HG03457 (cell line): ENCODE measurements at regions not wholly inside any gene's neighbourhood (a gene's known extent, or its start where the extent isn't known, plus 50 kb on each side); places are given as distances from the start of the nearest gene placed in this dataset.

Experiments
- ATAC-seq: cut with Tn5 transposase; IDR thresholded peaks from one replicate; pipeline ENCODE4 v1.9.1; 2021; ENCODE audit warnings: moderate number of reproducible peaks; ENCODE audit not compliant: unreplicated experiment

DNA sequence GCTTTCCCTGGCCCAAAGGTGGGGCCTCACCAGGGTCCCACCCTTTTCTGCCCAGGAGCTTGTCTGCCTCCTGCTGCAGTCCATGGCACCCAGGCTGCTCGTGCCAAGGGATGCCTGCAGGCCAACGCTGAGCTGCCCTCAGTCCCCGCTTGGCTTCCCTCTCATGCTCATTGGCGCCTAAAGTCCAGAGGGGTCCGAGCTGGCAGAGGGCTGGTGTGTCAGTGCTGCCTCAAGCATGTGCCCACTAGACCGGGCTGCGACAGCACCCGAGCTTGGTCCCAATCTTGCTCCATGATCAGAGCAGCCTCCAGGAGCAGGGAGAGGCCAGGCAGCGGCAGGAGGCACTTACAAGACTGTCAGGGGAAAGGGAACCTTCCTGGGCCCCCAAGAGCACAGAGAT, 287.0 kb downstream of the ICOS start:
- no peak for ATAC-seq

DNA sequence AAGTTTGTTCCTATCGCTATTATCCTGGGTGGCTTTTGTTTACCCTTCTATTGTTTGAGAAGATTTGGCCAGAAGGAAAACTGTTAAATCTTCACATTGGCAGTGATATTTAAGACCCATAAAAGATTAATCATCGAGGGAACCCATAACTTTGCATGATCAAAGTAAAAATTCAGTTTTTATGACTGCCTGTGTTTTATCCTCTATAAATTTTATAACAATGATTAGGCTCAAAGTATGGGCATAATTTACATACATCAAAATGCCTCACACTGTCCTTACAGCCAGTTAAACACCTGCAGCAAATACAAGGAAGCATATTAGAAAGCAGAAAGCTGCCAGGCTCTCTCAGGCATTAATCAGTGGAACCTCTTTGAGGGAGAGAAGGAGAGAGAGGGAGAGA, 289.1 kb downstream of the ICOS start:
- ATAC-seq: no peak

DNA sequence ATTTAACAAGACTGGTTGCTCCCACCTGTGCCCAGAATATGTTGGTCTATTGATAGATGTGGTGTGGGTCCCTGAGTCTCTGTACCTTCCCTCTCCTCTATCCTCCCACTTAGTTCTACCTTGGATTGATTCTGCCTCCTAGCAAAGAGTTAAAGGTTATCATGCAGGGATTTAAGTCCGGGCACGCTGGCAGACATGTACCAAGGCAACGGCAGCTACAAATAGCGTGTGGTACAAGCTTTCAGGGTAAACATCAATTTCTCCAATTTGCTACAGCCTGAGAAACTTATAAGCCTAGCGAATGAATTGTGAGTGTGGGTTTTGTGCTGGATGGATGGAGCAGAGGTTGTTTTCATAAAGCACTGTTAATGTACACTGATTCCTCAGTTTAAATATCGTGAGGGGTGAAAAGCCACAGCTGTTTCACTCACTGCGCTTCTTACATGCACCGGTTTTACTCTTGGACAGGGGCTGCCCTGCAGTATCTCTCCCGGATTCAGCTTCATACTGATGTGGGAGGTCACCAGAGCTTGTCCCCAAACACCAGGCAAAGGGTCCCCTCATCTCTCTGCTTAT, 289.8 kb downstream of the ICOS start:
- no peak for ATAC-seq

DNA sequence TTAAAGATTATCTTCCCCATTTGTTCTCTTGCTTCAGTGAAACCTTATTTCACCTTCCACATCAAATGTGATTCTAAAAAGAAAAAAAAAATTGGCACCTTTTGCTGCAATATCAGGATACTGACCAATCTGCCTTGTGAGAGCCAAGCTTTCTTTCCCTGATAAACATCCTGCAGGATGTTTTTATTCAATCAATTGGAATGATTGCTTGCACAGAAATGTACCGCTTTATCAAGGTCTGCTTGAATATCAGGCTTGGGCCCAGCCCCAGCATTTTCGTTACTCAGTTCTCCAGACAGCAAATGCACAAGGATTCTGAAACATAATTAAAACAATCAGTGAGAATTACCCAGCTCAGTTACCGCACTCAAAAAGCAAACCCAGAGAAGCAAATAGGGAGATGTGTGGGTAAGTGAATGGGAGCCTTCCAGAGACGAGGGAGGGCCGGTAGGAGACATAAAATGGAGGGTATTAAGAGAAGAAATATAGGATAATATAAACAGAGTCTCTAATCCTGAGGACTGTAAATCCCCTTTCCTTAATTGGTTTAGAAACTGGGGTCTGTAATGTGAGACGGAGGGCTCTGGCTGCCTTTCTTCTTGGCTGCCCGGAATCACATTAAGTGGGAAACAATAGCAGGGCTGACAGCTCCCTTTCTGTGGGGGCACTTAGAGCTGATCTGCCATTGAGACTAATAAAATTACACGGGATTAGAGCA, 291.8 kb downstream of the ICOS start:
- ATAC-seq: no peak

- ATAC-seq: no peak
These were observed 297.7 kb downstream of the ICOS start for GRCh38 chr2:204234248-204234647.

GRCh38 chr2:204234879-204235278, 298.3 kb downstream of the ICOS start:
- ATAC-seq: no peak

GRCh38 chr2:204237416-204237815, 300.9 kb downstream of the ICOS start:
- no peak for ATAC-seq

DNA sequence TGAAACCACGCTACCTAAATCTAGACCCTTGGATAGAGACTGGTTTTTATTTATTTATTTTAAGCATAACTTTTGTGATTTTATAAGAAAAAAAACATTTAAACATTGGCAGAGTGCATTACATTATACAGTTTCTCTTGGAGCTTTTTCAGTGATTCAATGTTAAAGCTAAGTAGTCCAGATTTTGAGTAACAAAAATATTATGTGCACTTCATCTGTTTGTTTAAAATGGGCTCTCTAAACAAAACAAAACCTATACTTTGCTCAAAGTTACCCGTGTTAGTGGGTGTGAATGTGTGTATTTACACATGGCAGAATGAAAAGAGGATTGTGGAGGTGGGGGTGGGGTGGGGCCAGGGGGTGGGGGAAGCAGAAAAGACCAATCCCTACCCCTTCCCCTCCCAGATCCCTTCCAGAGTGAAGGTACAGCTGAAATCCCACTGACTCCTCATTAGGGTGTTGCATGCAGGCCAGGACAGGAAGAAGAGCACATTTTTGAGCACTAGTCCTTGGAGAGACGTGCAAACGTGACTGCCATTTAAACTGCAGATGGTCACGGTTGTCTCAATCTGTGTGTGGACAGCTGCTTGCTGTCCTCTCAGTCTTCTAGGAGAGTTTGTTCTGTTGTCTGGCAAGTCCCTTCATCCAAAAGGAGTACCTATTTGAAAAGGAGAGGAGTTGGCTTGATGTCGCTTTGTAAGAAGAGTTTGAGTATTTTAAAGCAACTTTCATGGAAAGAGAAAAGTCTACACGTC, 303.0 kb downstream of the ICOS start:
- no peak for ATAC-seq

DNA sequence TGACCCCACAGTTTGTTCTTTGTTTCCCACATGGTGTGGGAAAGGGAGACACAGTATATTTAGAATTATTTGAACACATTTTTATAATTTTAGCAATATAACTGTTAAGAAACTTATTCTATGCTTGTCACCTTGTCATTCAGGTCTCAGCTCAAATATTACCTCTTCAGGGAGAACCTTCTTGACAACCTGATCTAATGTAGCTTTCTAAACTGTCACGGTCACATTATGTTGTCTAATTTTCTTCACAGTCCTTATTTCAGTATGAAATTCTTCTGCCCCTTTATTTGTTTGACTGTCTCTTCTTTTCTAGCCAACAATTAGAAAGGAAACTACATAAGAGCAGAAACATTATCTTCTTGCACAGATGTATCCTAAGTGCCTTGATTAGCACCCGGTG, 304.3 kb upstream of the PARD3B start:
- ATAC-seq: no peak

GRCh38 chr2:204249437-204249836, 295.8 kb upstream of the PARD3B start:
- ATAC-seq: no peak

DNA sequence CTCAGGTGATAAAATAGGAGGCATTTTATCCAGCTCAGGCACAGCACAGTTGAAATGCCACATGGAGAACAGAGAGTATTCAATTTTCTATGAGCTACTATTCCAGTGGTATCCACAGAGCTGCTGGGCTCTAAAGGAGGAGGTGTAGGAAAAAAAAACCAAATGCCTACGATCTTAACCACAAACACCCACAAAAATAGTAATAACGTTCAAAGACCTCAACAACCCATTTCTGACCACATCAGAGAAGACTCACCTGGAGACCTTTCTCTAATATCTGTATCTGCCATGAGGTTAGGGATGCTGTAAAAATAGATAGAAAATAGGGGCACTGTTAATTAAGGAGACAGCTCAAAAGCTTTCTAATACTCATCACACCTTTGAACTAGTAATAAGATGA, 294.6 kb upstream of the PARD3B start:
- ATAC-seq: no peak

DNA sequence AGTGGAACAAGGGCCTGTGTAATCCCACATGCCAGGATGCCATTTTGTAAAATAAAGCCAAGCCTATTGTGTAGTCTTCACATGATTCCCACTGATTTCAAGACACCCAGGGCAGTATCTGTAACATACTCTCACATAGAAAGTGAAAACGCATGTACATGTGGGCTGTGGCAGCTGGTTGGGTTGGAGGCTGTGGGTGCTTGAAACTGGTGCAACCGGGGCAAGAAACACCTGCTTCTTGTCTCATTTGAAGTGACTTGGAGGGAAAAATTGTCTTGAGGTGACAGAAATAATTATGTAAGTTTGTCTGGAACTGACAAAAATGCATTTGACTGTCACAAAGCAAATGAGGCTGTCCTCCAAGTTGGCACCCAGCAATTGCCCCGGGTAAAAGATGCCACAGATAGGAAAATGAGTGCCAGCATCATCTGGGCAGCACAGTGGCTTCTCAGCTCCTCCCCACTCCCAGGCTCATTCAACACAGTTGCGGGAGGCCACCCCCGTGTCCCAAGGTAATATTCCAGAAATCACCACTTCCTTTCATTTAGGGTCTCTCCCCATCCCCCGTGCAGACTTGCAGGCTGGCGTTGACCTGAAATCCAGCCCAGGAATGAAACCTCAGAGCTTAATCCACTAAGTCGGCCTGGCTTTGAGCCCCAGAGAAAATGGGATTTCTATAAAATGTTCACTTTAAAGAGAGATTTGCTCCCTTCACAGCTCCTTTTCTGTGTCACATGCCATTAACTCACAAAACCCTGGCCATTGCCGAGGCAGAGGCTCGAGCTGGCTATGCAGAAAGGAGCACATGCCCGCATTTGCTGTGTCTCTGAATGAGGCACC, 293.9 kb upstream of the PARD3B start:
- no peak for ATAC-seq

DNA sequence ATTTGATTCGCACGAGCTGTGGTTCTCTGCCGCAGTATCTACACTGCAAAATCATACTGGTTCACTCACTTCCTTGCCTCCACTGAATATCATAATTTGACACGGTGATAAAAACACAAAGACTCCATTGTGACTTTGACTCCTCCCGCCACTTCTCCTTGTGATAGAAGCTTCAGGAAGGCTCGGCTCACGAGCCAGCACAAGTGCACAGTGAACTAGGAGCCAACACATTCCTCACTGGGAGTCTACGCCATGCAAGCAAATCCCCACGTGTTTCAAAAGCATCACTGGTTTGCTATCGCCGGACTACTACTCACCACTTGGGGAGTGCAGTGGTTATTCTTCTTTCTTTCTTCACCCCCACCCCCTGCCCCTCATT, 293.3 kb upstream of the PARD3B start:
- ATAC-seq: no peak

DNA sequence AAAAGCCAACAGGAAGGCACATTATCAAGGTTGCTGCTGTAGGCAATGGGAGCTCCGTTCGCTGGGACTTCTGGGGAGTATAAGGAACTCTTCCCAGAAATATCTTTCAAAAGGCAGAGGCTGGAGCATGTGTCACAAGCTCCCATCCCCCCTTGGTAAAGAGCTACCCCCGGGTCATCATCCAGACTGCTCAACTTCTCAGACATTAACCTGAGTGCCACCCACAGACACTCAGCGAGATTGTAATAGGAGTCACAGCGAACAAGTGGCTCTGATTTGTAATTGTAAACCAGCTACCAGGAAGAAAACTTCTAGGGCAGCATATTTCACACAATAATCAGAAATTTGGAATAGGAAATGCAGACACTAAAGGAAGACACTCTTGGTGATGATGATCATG, 290.2 kb upstream of the PARD3B start:
- no peak for ATAC-seq

DNA sequence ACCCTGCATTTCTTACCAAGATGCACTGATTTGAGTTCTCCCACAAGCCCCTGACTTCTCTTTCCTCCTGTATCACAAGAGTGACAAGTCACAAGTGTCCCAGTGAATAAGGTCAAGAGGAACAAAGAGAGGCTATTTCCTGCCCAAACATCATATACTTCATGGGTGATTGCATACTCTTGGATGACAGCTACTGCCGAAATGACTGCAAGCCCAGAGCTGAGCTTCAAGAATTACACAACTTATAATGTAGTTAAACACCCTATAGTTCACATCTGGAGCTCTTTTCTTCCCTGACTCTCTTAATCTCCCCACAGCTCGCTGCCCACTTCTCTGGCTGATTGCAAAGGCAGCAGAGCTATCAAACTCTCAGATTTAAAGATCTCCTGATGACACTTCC, 289.7 kb upstream of the PARD3B start:
- ATAC-seq: no peak

- no peak for ATAC-seq
These were observed 287.5 kb upstream of the PARD3B start for GRCh38 chr2:204257781-204258180.

DNA sequence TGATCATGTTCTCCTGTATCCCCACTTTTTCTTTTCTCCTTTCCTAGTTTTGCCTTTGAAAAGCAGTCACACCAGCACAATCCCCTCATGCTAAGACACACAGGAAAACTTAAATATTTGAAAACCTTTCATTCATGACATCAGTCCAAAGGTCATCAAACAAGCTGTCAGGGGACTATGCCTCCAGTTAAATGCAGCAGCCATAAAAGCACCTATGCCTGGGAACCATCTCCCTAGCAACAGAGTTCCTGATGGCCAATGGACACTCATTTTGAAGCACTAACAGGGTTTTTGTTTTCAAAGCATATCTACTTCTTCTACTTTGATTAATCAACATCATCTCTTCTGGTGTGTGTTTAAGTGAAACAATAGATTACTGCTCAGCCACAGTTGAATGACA, 286.4 kb upstream of the PARD3B start:
- ATAC-seq: no peak

GRCh38 chr2:204260162-204260877, 285.0 kb upstream of the PARD3B start:
- ATAC-seq: no peak

GRCh38 chr2:204260901-204261300, 284.4 kb upstream of the PARD3B start:
- no peak for ATAC-seq

DNA sequence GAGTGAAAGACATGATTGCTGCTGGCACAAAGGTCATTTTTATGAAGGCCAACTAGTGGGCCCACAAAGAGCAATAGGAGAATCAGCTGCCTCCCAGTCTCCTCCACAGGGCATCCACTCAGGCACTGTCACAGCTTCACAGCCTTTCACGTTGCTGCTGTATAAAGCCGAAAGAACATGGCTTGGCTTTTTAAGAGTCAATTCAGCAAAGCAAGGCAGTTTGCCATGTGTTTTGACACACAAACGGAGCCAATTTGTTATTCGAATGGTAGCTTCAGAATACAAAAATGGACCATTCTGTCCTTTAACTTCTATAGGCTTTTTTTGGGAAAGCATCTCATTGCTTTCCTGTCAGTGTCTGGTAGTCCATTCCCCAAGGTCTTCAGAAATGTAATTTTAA, 283.4 kb upstream of the PARD3B start:
- ATAC-seq: no peak

DNA sequence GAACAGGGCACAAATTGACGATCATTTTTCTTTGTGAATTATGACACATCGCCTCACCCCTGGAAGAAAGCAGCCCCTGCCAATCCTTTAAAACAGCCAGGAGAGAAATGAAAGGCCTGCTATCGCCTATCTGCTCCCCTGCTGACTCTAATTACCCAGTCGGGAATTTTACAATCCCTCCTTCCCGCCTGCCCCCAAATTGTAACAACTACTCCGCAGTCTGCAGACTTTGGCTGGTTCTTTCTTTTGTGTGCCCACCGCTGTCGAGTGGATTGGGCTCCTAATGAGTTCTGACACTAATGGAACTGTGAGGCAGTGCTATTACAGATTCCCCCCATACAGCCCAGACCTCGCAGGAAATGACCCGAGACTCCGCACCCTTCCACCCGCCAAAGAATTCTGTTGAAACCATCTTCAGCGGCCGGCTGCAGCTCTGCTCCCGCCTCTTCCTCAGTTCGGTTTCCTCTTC, 281.2 kb upstream of the PARD3B start:
- ATAC-seq: no peak
